GDM1 (cell line): ENCODE measurements at regions not wholly inside any gene's neighbourhood (a gene's known extent, or its start where the extent isn't known, plus 50 kb on each side); places are given as distances from the start of the nearest gene placed in this dataset.
"Not testable (repeated sequence)": the region's sequence is repeated elsewhere in the genome, so short reads cannot be mapped to it uniquely, and the experiment has no call there.

ENCODE experiments used
- DNase-seq: peaks from one replicate; lab custom pipeline; 2025; lab: John Stamatoyannopoulos, UW

GRCh38 chr2:40579247-40579646 lies 127.4 kb upstream of the SLC8A1 start:
- no peak for DNase-seq

GRCh38 chr2:40584432-40584831 lies 132.5 kb upstream of the SLC8A1 start:
- DNase-seq = no peak

- no peak for DNase-seq
These were observed 139.9 kb upstream of the SLC8A1 start for GRCh38 chr2:40591774-40592173.

- no peak for DNase-seq
These were observed 140.3 kb upstream of the SLC8A1 start for GRCh38 chr2:40592218-40592617.

- DNase-seq = no peak
These were observed 155.0 kb upstream of the SLC8A1 start for GRCh38 chr2:40606862-40607261.

GRCh38 chr2:40611196-40611595 lies 159.3 kb upstream of the SLC8A1 start:
- no peak for DNase-seq

GRCh38 chr2:40625849-40626248 lies 174.0 kb upstream of the SLC8A1 start:
- no peak for DNase-seq

GRCh38 chr2:40628556-40628955 lies 176.7 kb upstream of the SLC8A1 start:
- DNase-seq = no peak

- DNase-seq = no peak
These were observed 178.0 kb upstream of the SLC8A1 start for GRCh38 chr2:40629768-40630434.

- DNase-seq = no peak
These were observed 187.4 kb upstream of the SLC8A1 start for GRCh38 chr2:40639320-40639719.

- DNase-seq = no peak
These were observed 190.3 kb upstream of the SLC8A1 start for GRCh38 chr2:40642237-40642636.

- no peak for DNase-seq
These were observed 190.8 kb upstream of the SLC8A1 start for GRCh38 chr2:40642726-40643125.

GRCh38 chr2:40646642-40647041 lies 194.8 kb upstream of the SLC8A1 start:
- DNase-seq = no peak

GRCh38 chr2:40652155-40652554 lies 200.3 kb upstream of the SLC8A1 start:
- no peak for DNase-seq

GRCh38 chr2:40653829-40654228 lies 201.9 kb upstream of the SLC8A1 start:
- no peak for DNase-seq

GRCh38 chr2:40654346-40654745 lies 202.5 kb upstream of the SLC8A1 start:
- DNase-seq = no peak

GRCh38 chr2:40658941-40659340 lies 207.1 kb upstream of the SLC8A1 start:
- DNase-seq = no peak

- no peak for DNase-seq
These were observed 213.8 kb upstream of the SLC8A1 start for GRCh38 chr2:40665493-40666232.

GRCh38 chr2:40666398-40666797 lies 214.5 kb upstream of the SLC8A1 start:
- DNase-seq = no peak

- DNase-seq = no peak
These were observed 216.5 kb upstream of the SLC8A1 start for GRCh38 chr2:40668425-40668824.

- DNase-seq = not testable (repeated sequence)
These were observed 224.4 kb upstream of the SLC8A1 start for GRCh38 chr2:40676134-40676790.

GRCh38 chr2:40680547-40680946 lies 228.7 kb upstream of the SLC8A1 start:
- DNase-seq = no peak

GRCh38 chr2:40690036-40690435 lies 238.1 kb upstream of the SLC8A1 start:
- DNase-seq = no peak
